ENCODE measurements at regions not wholly inside any gene's neighbourhood (a gene's known extent, or its start where the extent isn't known, plus 50 kb on each side); places are given as distances from the start of the nearest gene placed in this dataset.

- DNase-seq (ENCODE audit: low spot score), result no peak
Observed at GRCh38 chr2:100627330-100628300, 64.8 kb downstream of the PDCL3 start.

GRCh38 chr2:100628506-100628905 lies 65.7 kb downstream of the PDCL3 start:
- no peak for DNase-seq (ENCODE audit: low spot score)

GRCh38 chr2:100629309-100629708 lies 66.5 kb downstream of the PDCL3 start:
- DNase-seq (ENCODE audit: low spot score), result no peak

GRCh38 chr2:100630473-100630977 lies 67.7 kb downstream of the PDCL3 start:
- DNase-seq (ENCODE audit: low spot score), result no peak

- DNase-seq (ENCODE audit: low spot score), result no peak
Observed at GRCh38 chr2:100632037-100632436, 69.2 kb downstream of the PDCL3 start.

- no peak for DNase-seq (ENCODE audit: low spot score)
Observed at GRCh38 chr2:100632759-100633158, 70.0 kb downstream of the PDCL3 start.

GRCh38 chr2:100639588-100640390 lies 77.0 kb downstream of the PDCL3 start:
- no peak for DNase-seq (ENCODE audit: low spot score)

GRCh38 chr2:100640431-100641124 lies 77.8 kb downstream of the PDCL3 start:
- DNase-seq (ENCODE audit: low spot score), result no peak

- no peak for DNase-seq (ENCODE audit: low spot score)
Observed at GRCh38 chr2:100641125-100641435, 78.3 kb downstream of the PDCL3 start.

- DNase-seq (ENCODE audit: low spot score), result no peak
Observed at GRCh38 chr2:100642425-100642824, 79.6 kb downstream of the PDCL3 start.

GRCh38 chr2:100643467-100643866 lies 80.7 kb downstream of the PDCL3 start:
- DNase-seq (ENCODE audit: low spot score), result no peak

GRCh38 chr2:100643906-100644501 lies 81.2 kb downstream of the PDCL3 start:
- no peak for DNase-seq (ENCODE audit: low spot score)

GRCh38 chr2:100645695-100646429 lies 83.1 kb downstream of the PDCL3 start:
- DNase-seq (ENCODE audit: low spot score), result no peak

GRCh38 chr2:100647709-100648108 lies 84.9 kb downstream of the PDCL3 start:
- DNase-seq (ENCODE audit: low spot score), result no peak

GRCh38 chr2:100650151-100650550 lies 87.4 kb downstream of the PDCL3 start:
- DNase-seq (ENCODE audit: low spot score), result no peak

GRCh38 chr2:100653449-100654035 lies 90.7 kb downstream of the PDCL3 start:
- no peak for DNase-seq (ENCODE audit: low spot score)

GRCh38 chr2:100654611-100655010 lies 91.8 kb downstream of the PDCL3 start:
- no peak for DNase-seq (ENCODE audit: low spot score)

GRCh38 chr2:100655446-100655845 lies 92.7 kb downstream of the PDCL3 start:
- DNase-seq (ENCODE audit: low spot score), result no peak

- no peak for DNase-seq (ENCODE audit: low spot score)
Observed at GRCh38 chr2:100655936-100656534, 93.2 kb downstream of the PDCL3 start.

GRCh38 chr2:100658017-100658416 lies 95.2 kb downstream of the PDCL3 start:
- no peak for DNase-seq (ENCODE audit: low spot score)

All from kidney tubule cell (primary cell).